ENCODE measurements at regions not wholly inside any gene's neighbourhood (a gene's known extent, or its start where the extent isn't known, plus 50 kb on each side); places are given as distances from the start of the nearest gene placed in this dataset.
A peak's percentile ranks its signal among the peaks of the same experiment; 100 is the strongest.
"Not testable (repeated sequence)": the region's sequence is repeated elsewhere in the genome, so short reads cannot be mapped to it uniquely, and the experiment has no call there.

- no peak for DNase-seq (ENCODE audit: low spot score)
- in situ Hi-C loops (cut with MboI; ENCODE audit: low sequenced_read_pairs, unreplicated experiment) = no loop called here
- TF ChIP-seq CTCF (IDR thresholded peaks at IDR 0.05; ENCODE audit: borderline replicate concordance, control extremely low read depth, extremely low read depth, insufficient read depth, missing control alignments) = no peak
Observed at GRCh38 chr1:114032271-114033215, 53.3 kb downstream of the OLFML3 start.

GRCh38 chr1:114033216-114033706 is 54.0 kb downstream of the OLFML3 start:
- TF ChIP-seq CTCF (IDR thresholded peaks at IDR 0.05; ENCODE audit: borderline replicate concordance, control extremely low read depth, extremely low read depth, insufficient read depth, missing control alignments) = no peak
- in situ Hi-C loops (cut with MboI; ENCODE audit: low sequenced_read_pairs, unreplicated experiment) = no loop called here
- DNase-seq (ENCODE audit: low spot score) = peak; percentile 24

GRCh38 chr1:114033961-114034360 is 54.7 kb downstream of the OLFML3 start:
- no peak for TF ChIP-seq CTCF (IDR thresholded peaks at IDR 0.05; ENCODE audit: borderline replicate concordance, control extremely low read depth, extremely low read depth, insufficient read depth, missing control alignments)
- in situ Hi-C loops (cut with MboI; ENCODE audit: low sequenced_read_pairs, unreplicated experiment) = no loop called here

GRCh38 chr1:114034567-114035303 is 55.5 kb downstream of the OLFML3 start:
- DNase-seq (ENCODE audit: low spot score) = no peak

More at GRCh38 chr1:114033961-114034360, 54.7 kb downstream of the OLFML3 start:
- no peak for DNase-seq (ENCODE audit: low spot score)

GRCh38 chr1:114035304-114035700 is 56.0 kb downstream of the OLFML3 start:
- no peak for TF ChIP-seq CTCF (IDR thresholded peaks at IDR 0.05; ENCODE audit: borderline replicate concordance, control extremely low read depth, extremely low read depth, insufficient read depth, missing control alignments)
- in situ Hi-C loops (cut with MboI; ENCODE audit: low sequenced_read_pairs, unreplicated experiment) = no loop called here
- DNase-seq (ENCODE audit: low spot score) = no peak

More at GRCh38 chr1:114034567-114035303, 55.5 kb downstream of the OLFML3 start:
- in situ Hi-C loops (cut with MboI; ENCODE audit: low sequenced_read_pairs, unreplicated experiment) = no loop called here
- TF ChIP-seq CTCF (IDR thresholded peaks at IDR 0.05; ENCODE audit: borderline replicate concordance, control extremely low read depth, extremely low read depth, insufficient read depth, missing control alignments) = no peak

GRCh38 chr1:114036841-114037630 is 57.8 kb downstream of the OLFML3 start:
- in situ Hi-C loops (cut with MboI; ENCODE audit: low sequenced_read_pairs, unreplicated experiment); DNase-seq (ENCODE audit: low spot score): not testable (repeated sequence)
